ENCODE measurements at regions not wholly inside any gene's neighbourhood (a gene's known extent, or its start where the extent isn't known, plus 50 kb on each side); places are given as distances from the start of the nearest gene placed in this dataset.
"Not testable (repeated sequence)": the region's sequence is repeated elsewhere in the genome, so short reads cannot be mapped to it uniquely, and the experiment has no call there.

DNA sequence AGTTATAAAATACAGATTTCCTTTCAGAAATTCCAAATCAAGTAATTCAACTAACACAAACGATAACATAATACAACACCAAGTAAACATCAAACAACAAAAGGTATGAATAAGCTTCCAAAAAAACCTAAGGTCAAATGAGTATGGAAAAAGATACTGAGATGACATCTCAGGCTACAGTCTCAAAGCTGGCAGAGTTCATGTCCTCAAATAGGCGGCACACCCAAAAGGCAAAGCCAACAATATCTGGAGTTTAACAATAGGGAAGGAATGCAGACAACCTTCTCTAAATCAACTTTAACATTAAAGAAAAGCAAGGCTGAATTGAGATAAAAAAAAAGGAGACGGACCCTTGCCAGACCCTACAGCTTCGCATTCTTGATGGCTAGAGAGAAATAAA lies 346.6 kb downstream of the RSL24D1 start:
- no peak for DNase-seq (ENCODE audit: extremely low read depth, low read depth)

DNA sequence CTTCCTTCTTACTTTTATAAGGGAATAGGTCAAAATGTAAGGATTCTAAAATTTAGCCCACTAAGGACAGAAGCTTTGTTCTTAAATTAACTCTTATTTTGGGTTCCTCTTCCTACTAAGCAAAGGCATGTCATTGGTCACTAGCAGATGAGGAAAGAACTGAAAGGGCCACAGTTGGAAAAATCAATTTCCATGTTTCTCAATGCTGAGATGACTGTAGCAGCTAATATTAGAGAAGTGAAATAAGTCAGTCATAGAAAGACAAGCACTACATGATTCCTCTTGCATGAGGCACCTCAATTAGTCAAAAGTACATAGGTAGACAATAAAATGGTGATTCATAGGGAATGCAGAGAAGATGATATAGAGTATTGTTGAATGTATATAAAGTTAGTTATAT lies 353.7 kb downstream of the RSL24D1 start:
- DNase-seq (ENCODE audit: extremely low read depth, low read depth), result no peak

GRCh38 chr15:54841701-54842305 lies 354.9 kb downstream of the RSL24D1 start:
- DNase-seq (ENCODE audit: extremely low read depth, low read depth), result no peak

DNA sequence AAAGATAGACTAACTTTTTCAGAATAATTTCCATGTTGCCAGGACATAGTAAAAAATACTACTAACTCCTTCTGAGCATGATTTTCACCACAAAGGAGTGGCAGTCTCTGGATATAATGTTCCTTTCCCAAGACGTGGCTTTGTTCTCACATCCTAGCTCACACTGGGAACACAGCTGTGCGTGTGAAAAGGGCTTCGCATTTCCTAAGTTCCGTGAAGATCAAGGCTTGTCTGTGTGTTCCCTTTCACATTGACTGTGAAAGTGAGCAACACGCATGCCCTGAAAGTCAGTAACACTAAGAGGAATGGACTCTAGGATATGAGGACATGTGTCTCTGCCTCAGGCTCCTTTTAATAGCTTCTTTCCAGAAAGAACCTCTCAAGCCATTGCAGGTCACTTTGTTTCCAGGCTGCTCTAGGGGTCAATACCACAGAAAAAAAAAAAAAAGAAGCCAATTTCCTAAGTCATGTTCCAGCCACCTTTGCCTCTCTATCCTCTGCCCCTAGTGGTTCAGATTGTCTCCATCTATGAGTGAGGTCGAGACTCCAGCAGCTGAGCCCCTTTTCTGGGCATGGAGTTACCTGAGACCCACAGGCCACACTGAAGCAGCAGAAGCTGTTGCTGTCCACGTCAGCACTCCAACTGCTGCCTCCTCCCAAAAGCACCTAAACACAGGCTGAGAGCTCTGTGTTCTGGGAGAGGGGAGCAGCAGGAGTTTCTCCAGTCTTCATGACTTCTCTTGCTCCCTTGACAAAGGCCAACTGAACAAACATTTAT lies 355.9 kb downstream of the RSL24D1 start:
- DNase-seq (ENCODE audit: extremely low read depth, low read depth), result no peak

GRCh38 chr15:54839379-54839778 lies 357.4 kb downstream of the RSL24D1 start:
- DNase-seq (ENCODE audit: extremely low read depth, low read depth), result no peak

DNA sequence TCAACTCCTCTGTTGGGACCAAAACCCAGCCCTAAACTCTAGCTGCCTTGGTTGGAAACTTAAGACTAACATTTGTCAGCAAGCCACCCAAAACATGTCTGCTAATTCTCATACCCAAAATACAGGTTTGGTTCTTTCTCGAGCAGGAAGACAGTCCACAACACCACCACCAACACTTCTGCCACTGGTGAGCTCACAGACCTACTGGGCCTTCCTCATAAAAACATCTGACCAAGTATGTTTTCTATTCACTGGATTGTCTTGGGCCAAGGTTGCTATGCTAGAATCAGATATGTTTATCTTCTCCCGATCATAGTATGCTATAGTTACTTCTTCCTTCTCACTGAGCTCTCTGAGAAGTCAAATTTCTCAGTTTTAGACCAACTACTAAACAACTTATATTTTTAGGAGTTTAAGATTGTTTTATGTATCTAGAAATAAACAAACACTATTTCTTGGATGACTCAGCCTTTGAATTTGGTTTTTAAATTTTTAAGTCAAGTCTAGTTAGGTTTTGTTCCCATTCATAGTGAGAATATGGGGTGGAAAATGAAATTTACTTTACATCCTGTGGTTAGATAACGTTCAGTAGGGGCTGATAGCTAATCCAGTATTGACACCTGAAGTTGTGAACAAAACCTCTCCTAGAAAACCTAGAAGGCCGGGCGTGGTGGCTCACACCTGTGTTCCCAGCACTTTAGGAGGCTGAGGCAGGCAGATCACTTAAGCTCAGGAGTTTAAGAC lies 360.5 kb downstream of the RSL24D1 start:
- no peak for DNase-seq (ENCODE audit: extremely low read depth, low read depth)

DNA sequence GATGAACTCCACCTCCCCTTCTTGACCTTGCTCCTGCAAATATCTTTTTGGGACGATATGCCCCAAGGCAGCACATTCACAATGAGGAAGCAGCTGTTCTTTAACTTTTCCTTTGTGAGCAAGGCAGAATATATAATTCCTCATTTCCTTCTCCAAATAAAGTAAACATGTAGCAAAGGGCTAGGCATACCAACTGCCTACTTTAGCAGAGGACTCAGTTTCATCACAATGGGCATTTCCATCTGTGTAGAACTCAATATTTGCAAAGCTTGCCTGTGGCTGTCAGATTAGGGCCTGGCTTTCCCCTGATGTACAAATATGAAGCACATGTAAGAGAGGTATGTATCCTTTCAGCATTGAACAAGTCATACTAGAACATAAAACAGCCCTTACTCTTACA lies 366.9 kb downstream of the RSL24D1 start:
- DNase-seq (ENCODE audit: extremely low read depth, low read depth), result no peak

- no peak for DNase-seq (ENCODE audit: extremely low read depth, low read depth)
Observed at GRCh38 chr15:54820811-54821210, 375.9 kb downstream of the RSL24D1 start.

- no peak for DNase-seq (ENCODE audit: extremely low read depth, low read depth)
Observed at GRCh38 chr15:54820098-54820497, 376.6 kb downstream of the RSL24D1 start.

- DNase-seq (ENCODE audit: extremely low read depth, low read depth), result no peak
Observed at GRCh38 chr15:54816401-54816800, 380.3 kb downstream of the RSL24D1 start.

GRCh38 chr15:54815556-54815955 lies 381.2 kb downstream of the RSL24D1 start:
- DNase-seq (ENCODE audit: extremely low read depth, low read depth), result no peak

- DNase-seq (ENCODE audit: extremely low read depth, low read depth), result no peak
Observed at GRCh38 chr15:54812383-54812782, 384.4 kb downstream of the RSL24D1 start.

- no peak for DNase-seq (ENCODE audit: extremely low read depth, low read depth)
Observed at GRCh38 chr15:54810496-54810895, 386.2 kb downstream of the RSL24D1 start.

DNA sequence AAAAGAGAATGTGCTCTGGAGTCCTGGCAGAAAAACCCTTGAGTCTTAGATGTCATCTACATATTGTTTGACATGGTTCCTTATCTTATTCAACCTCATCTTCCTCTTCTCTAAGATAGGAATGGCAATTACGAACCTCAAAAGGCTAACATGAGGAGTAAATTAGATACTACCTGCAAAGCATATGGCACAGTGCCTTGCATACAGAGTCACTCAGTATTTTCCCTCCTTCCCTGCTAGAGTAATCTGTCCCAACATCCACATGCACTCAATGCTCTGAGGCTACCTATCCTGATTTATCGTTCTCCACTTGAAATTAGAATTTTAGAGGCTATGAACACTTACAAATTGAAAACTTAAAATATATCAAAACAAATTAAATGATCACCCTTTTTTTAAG lies 386.7 kb downstream of the RSL24D1 start:
- DNase-seq (ENCODE audit: extremely low read depth, low read depth), result no peak

GRCh38 chr15:54808321-54808720 lies 388.4 kb downstream of the RSL24D1 start:
- no peak for DNase-seq (ENCODE audit: extremely low read depth, low read depth)

DNA sequence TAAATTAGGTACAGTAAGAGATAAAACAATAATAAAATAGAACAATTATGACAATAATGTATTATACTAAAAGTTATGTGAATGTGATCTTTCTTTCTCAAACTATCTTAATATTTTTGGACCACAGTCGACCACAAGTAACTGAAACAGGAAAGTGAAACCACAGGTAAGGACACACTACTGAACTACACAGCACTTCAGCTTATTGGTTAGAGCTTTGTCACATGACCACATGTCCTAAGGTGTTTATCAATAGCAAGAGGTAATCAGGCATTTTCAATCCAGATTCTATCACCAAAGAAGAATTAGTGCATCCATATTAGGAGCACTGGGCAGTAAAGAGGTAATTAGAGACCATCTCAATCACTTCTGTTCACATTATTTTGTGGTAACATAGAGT lies 392.8 kb downstream of the RSL24D1 start:
- DNase-seq (ENCODE audit: extremely low read depth, low read depth), result no peak

- peak; percentile 51 for DNase-seq (ENCODE audit: extremely low read depth, low read depth)
Observed at GRCh38 chr15:54803134-54803808, 393.5 kb downstream of the RSL24D1 start.

- DNase-seq (ENCODE audit: extremely low read depth, low read depth), result no peak
Observed at GRCh38 chr15:54792526-54792925, 404.2 kb downstream of the RSL24D1 start.

DNA sequence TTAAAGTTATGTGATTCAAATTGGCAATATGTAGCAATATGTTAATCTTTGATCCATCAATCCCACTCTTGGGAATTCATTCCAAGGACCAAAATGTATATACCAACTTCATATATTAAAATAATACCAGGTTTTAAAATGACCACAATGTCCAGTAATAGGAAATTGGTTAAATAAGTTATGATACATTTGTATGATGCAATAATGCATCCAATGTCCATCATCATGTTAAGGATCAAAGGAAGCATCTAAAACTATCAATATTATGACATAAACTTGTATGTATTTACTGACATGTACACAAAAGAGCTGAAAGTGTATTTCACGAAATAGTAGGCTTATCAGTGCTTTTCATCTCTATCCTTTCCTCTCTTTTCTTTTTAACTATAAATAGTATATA lies 406.0 kb downstream of the RSL24D1 start:
- no peak for DNase-seq (ENCODE audit: extremely low read depth, low read depth)

- DNase-seq (ENCODE audit: extremely low read depth, low read depth), result no peak
Observed at GRCh38 chr15:54789376-54789775, 407.4 kb downstream of the RSL24D1 start.

DNA sequence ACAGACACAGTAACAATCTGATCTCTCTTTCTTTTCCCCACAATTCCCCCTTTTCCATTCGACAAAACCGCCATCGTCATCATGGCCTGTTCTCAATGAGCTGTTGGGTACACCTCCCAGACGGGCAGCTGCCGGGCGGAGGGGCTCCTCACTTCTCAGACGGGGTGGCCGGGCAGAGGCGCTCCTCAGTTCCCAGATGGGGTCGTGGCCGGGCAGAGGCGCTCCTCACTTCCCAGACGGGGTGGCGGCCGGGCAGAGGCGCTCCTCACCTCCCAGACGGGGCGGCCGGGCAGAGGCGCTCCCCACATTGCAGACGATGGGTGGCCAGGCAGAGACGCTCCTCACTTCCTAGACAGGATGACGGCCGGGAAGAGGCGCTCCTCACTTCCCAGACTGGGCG lies 415.5 kb downstream of the RSL24D1 start:
- not testable (repeated sequence) for DNase-seq (ENCODE audit: extremely low read depth, low read depth)

All from NCI-H460 (cell line).